Common myeloid progenitor, CD34-positive (primary cell): ENCODE measurements at regions not wholly inside any gene's neighbourhood (a gene's known extent, or its start where the extent isn't known, plus 50 kb on each side); places are given as distances from the start of the nearest gene placed in this dataset.

Source experiments
- CTCF ChIA-PET: fragments of 350-600 bp; sonication (Branson Sonifier 250); formaldehyde crosslinking; loops from one replicate; lab custom pipeline; 2021; ENCODE audit warnings: antibody characterized with exemption; lab: Charles Lee
- POLR2A ChIA-PET: fragments of 350-600 bp; sonication (Branson Sonifier 250); formaldehyde crosslinking; loops from one replicate; lab custom pipeline; 2021; ENCODE audit warnings: antibody characterized with exemption; lab: Charles Lee
- DNase-seq, 3 donors: peaks; one replicate each; pipeline versions ENCODE4 v3.0.0 to v3.0.0-alpha.2; 2013
- H3K27ac ChIP-seq, 2 experiments: 1 replicate in 1 of 2; 2 replicates in 1 of 2; pipeline ENCODE4 v1.7.0; 2013; ENCODE audit warnings: inconsistent platforms in 2 of 2, low read length in 2 of 2, mild to moderate bottlenecking in 2 of 2, low read depth in 1 of 2, moderate library complexity in 1 of 2; ENCODE audit not compliant: severe bottlenecking in 2 of 2, insufficient read depth in 1 of 2, poor library complexity in 1 of 2
- H3K27me3 ChIP-seq, 5 experiments: replicated peaks in 2 of 5; 1 replicate in 3 of 5; 2 replicates in 2 of 5; pipeline versions ENCODE4 v1.6.1 to v1.7.0; 2013; ENCODE audit warnings: low read length in 4 of 5, mild to moderate bottlenecking in 2 of 5, moderate library complexity in 2 of 5, inconsistent platforms in 1 of 5; ENCODE audit not compliant: insufficient read depth in 5 of 5, control insufficient read depth in 4 of 5
- H3K36me3 ChIP-seq, 4 experiments: 1 replicate in 2 of 4; 2 replicates in 2 of 4; pipeline versions ENCODE4 v1.6.1 to v1.7.0; 2013; ENCODE audit warnings: low read length in 3 of 4, control low read depth in 1 of 4, mild to moderate bottlenecking in 1 of 4; ENCODE audit not compliant: control insufficient read depth in 4 of 4, insufficient read depth in 4 of 4
- H3K4me1 ChIP-seq, 4 experiments: 1 replicate in 3 of 4; 2 replicates in 1 of 4; pipeline versions ENCODE4 v1.6.1 to v1.7.1; 2013; ENCODE audit warnings: low read length in 3 of 4, mild to moderate bottlenecking in 3 of 4, control low read depth in 1 of 4, inconsistent platforms in 1 of 4, moderate library complexity in 1 of 4; ENCODE audit not compliant: control insufficient read depth in 4 of 4, insufficient read depth in 4 of 4; ENCODE audit errors: control extremely low read depth in 1 of 4
- H3K4me3 ChIP-seq, 7 experiments: 1 replicate in 4 of 7; 2 replicates in 3 of 7; pipeline versions ENCODE4 v1.5.1 to v1.7.0; 2013; ENCODE audit warnings: mild to moderate bottlenecking in 7 of 7, low read length in 6 of 7, moderate library complexity in 6 of 7, inconsistent platforms in 2 of 7, low read depth in 2 of 7, control low read depth in 1 of 7; ENCODE audit not compliant: insufficient read depth in 4 of 7, control insufficient read depth in 1 of 7; ENCODE audit errors: extremely low read depth in 1 of 7
- H3K9me3 ChIP-seq, 5 experiments: 1 replicate in 4 of 5; 2 replicates in 1 of 5; pipeline versions ENCODE4 v1.6.1 to v1.7.1; 2013; ENCODE audit warnings: low read length in 4 of 5, mild to moderate bottlenecking in 2 of 5, inconsistent platforms in 1 of 5, low read depth in 1 of 5, moderate library complexity in 1 of 5; ENCODE audit not compliant: control insufficient read depth in 4 of 5, insufficient read depth in 2 of 5; ENCODE audit errors: control extremely low read depth in 1 of 5
- WGBS: methylation state at CpG from one replicate; pipeline ENCODE4 v1.1.5; 2013; ENCODE audit not compliant: insufficient coverage; 5-methylcytosine and 5-hydroxymethylcytosine counted together

GRCh38 chr3:87425056-87425455, 148.7 kb upstream of the POU1F1 start:
- Histone ChIP-seq H3K36me3 (no peaks in the 10 kb centered on the region), H3K4me3 (no peak overlapping the region), H3K4me1 (no peaks in the 10 kb centered on the region), H3K27me3 (no peaks in the 10 kb centered on the region), H3K27ac (no peak overlapping the region), H3K9me3 (peaks cover 0 to 4% (median 0%) of the 10 kb centered on the region in 5 experiments)
- POLR2A ChIA-PET, result no interaction called here
- no CpG with 5 or more reads among the region's 3 CpGs for WGBS
- CTCF ChIA-PET, result no interaction called here
- no peak for DNase-seq

- H3K4me3 ChIP-seq, result no peak overlapping the region
- POLR2A ChIA-PET, result no interaction called here
- peaks cover 0 to 4% (median 0%) of the 10 kb centered on the region in 5 experiments for H3K9me3 ChIP-seq
- no peak overlapping the region for H3K27ac ChIP-seq
- no peaks in the 10 kb centered on the region for H3K4me1 ChIP-seq
- WGBS, result 100% methylated on average over 1 of the region's 2 CpGs
- CTCF ChIA-PET, result no interaction called here
- H3K27me3 ChIP-seq, result no peaks in the 10 kb centered on the region
- no peak for DNase-seq
- no peaks in the 10 kb centered on the region for H3K36me3 ChIP-seq
Observed at GRCh38 chr3:87423336-87423735, 147.0 kb upstream of the POU1F1 start.

- CTCF ChIA-PET, result no interaction called here
- no peak for DNase-seq
- POLR2A ChIA-PET, result no interaction called here
Observed at GRCh38 chr3:87422333-87422732, 145.9 kb upstream of the POU1F1 start.

GRCh38 chr3:87420171-87420570, 143.8 kb upstream of the POU1F1 start:
- no peaks in the 10 kb centered on the region for H3K4me1 ChIP-seq
- ChIA-PET POLR2A (no interaction called here), CTCF (no interaction called here)
- no peaks in the 10 kb centered on the region for H3K9me3 ChIP-seq
- no peak for DNase-seq
- no peak overlapping the region for H3K27ac ChIP-seq
- H3K36me3 ChIP-seq, result no peaks in the 10 kb centered on the region
- H3K27me3 ChIP-seq, result no peaks in the 10 kb centered on the region
- H3K4me3 ChIP-seq, result no peak overlapping the region

More at GRCh38 chr3:87422333-87422732, 145.9 kb upstream of the POU1F1 start:
- no peak overlapping the region for H3K4me3 ChIP-seq
- no peaks in the 10 kb centered on the region for H3K27me3 ChIP-seq
- H3K36me3 ChIP-seq, result no peaks in the 10 kb centered on the region
- H3K4me1 ChIP-seq, result no peaks in the 10 kb centered on the region
- H3K9me3 ChIP-seq, result no peaks in the 10 kb centered on the region
- no peak overlapping the region for H3K27ac ChIP-seq

- ChIA-PET CTCF (no interaction called here), POLR2A (interaction anchor here (0.6 kb wide), 1 partner anchor 1916 kb away, joined by 3 read pairs; no protein-coding TSS in a partner anchor)
- Histone ChIP-seq H3K36me3 (no peaks in the 10 kb centered on the region), H3K27me3 (no peaks in the 10 kb centered on the region), H3K9me3 (no peaks in the 10 kb centered on the region), H3K27ac (no peak overlapping the region), H3K4me1 (no peaks in the 10 kb centered on the region), H3K4me3 (no peak overlapping the region)
- 100% methylated on average over 1 of the region's 1 CpG for WGBS
- no peak for DNase-seq
Observed at GRCh38 chr3:87414271-87414670, 137.9 kb upstream of the POU1F1 start.

GRCh38 chr3:87413814-87414213, 137.4 kb upstream of the POU1F1 start:
- no peaks in the 10 kb centered on the region for H3K36me3 ChIP-seq
- 100% methylated on average over 1 of the region's 3 CpGs for WGBS
- no peak for DNase-seq
- ChIA-PET POLR2A (interaction anchor here (0.6 kb wide), 1 partner anchor 1916 kb away, joined by 3 read pairs; no protein-coding TSS in a partner anchor), CTCF (no interaction called here)
- no peaks in the 10 kb centered on the region for H3K9me3 ChIP-seq
- no peaks in the 10 kb centered on the region for H3K4me1 ChIP-seq
- no peaks in the 10 kb centered on the region for H3K27me3 ChIP-seq
- H3K4me3 ChIP-seq, result no peak overlapping the region
- H3K27ac ChIP-seq, result no peak overlapping the region

GRCh38 chr3:87410110-87410509, 133.7 kb upstream of the POU1F1 start:
- no peak for DNase-seq
- H3K4me1 ChIP-seq, result no peaks in the 10 kb centered on the region
- no peak overlapping the region for H3K27ac ChIP-seq
- ChIA-PET POLR2A (no interaction called here), CTCF (no interaction called here)
- H3K36me3 ChIP-seq, result no peaks in the 10 kb centered on the region
- no peak overlapping the region for H3K4me3 ChIP-seq
- no peaks in the 10 kb centered on the region for H3K27me3 ChIP-seq
- no peaks in the 10 kb centered on the region for H3K9me3 ChIP-seq
